ENCODE measurements at regions not wholly inside any gene's neighbourhood (a gene's known extent, or its start where the extent isn't known, plus 50 kb on each side); places are given as distances from the start of the nearest gene placed in this dataset.
"Not testable (repeated sequence)": the region's sequence is repeated elsewhere in the genome, so short reads cannot be mapped to it uniquely, and the experiment has no call there.

- no peak for TF ChIP-seq POLR2A (IDR thresholded peaks at IDR 0.05; ENCODE audit: extremely low read depth, insufficient read length)
- no peak for TF ChIP-seq MAX (IDR thresholded peaks at IDR 0.05; ENCODE audit: low read depth, low read length)
- no peak for TF ChIP-seq MYC (IDR thresholded peaks at IDR 0.05; ENCODE audit: low read depth, low read length)
- TF ChIP-seq CTCF (IDR thresholded peaks at IDR 0.05; ENCODE audit: low read depth, low read length) = no peak
- no peak overlapping the region for H3K4me3 ChIP-seq (ENCODE audit: low read depth, low read length)
- no peak for DNase-seq (ENCODE audit: low read depth)
These were observed 1041.3 kb upstream of the SPRY2 start for GRCh38 chr13:81382246-81382645.

GRCh38 chr13:81381560-81381959 lies 1040.6 kb upstream of the SPRY2 start:
- no peak for DNase-seq (ENCODE audit: low read depth)
- no peak for TF ChIP-seq MYC (IDR thresholded peaks at IDR 0.05; ENCODE audit: low read depth, low read length)
- no peak for TF ChIP-seq CTCF (IDR thresholded peaks at IDR 0.05; ENCODE audit: low read depth, low read length)
- TF ChIP-seq POLR2A (IDR thresholded peaks at IDR 0.05; ENCODE audit: extremely low read depth, insufficient read length) = no peak
- no peak for TF ChIP-seq MAX (IDR thresholded peaks at IDR 0.05; ENCODE audit: low read depth, low read length)
- no peak overlapping the region for H3K4me3 ChIP-seq (ENCODE audit: low read depth, low read length)

- H3K4me3 ChIP-seq (ENCODE audit: low read depth, low read length) = no peak overlapping the region
- TF ChIP-seq MAX (IDR thresholded peaks at IDR 0.05; ENCODE audit: low read depth, low read length) = no peak
- no peak for TF ChIP-seq CTCF (IDR thresholded peaks at IDR 0.05; ENCODE audit: low read depth, low read length)
- no peak for TF ChIP-seq MYC (IDR thresholded peaks at IDR 0.05; ENCODE audit: low read depth, low read length)
- no peak for TF ChIP-seq POLR2A (IDR thresholded peaks at IDR 0.05; ENCODE audit: extremely low read depth, insufficient read length)
- no peak for DNase-seq (ENCODE audit: low read depth)
These were observed 1038.3 kb upstream of the SPRY2 start for GRCh38 chr13:81379183-81379582.

- H3K4me3 ChIP-seq (ENCODE audit: low read depth, low read length) = no peak overlapping the region
- no peak for TF ChIP-seq CTCF (IDR thresholded peaks at IDR 0.05; ENCODE audit: low read depth, low read length)
These were observed 1037.0 kb upstream of the SPRY2 start for GRCh38 chr13:81377921-81378320.

GRCh38 chr13:81375709-81376108 lies 1034.8 kb upstream of the SPRY2 start:
- no peak for TF ChIP-seq MAX (IDR thresholded peaks at IDR 0.05; ENCODE audit: low read depth, low read length)
- no peak for TF ChIP-seq POLR2A (IDR thresholded peaks at IDR 0.05; ENCODE audit: extremely low read depth, insufficient read length)
- TF ChIP-seq CTCF (IDR thresholded peaks at IDR 0.05; ENCODE audit: low read depth, low read length) = no peak
- TF ChIP-seq MYC (IDR thresholded peaks at IDR 0.05; ENCODE audit: low read depth, low read length) = no peak
- H3K4me3 ChIP-seq (ENCODE audit: low read depth, low read length) = no peak overlapping the region
- DNase-seq (ENCODE audit: low read depth) = no peak

More at GRCh38 chr13:81377921-81378320, 1037.0 kb upstream of the SPRY2 start:
- DNase-seq (ENCODE audit: low read depth) = no peak

GRCh38 chr13:81362711-81363110 lies 1021.8 kb upstream of the SPRY2 start:
- not testable (repeated sequence) for H3K4me3 ChIP-seq (ENCODE audit: low read depth, low read length); DNase-seq (ENCODE audit: low read depth)
